ENCODE measurements at regions not wholly inside any gene's neighbourhood (a gene's known extent, or its start where the extent isn't known, plus 50 kb on each side); places are given as distances from the start of the nearest gene placed in this dataset.

- H3K36me3 ChIP-seq (replicated peaks; ENCODE audit: insufficient read depth, low read length), result no peaks in the 10 kb centered on the region
- no peaks in the 10 kb centered on the region for H3K27me3 ChIP-seq (replicated peaks; ENCODE audit: insufficient read depth, low read length)
- H3F3A ChIP-seq (ENCODE audit: insufficient read depth, low read length), result no peaks in the 10 kb centered on the region
- H3K4me1 ChIP-seq (ENCODE audit: low read length), result no peaks in the 10 kb centered on the region
- H2AFZ ChIP-seq (ENCODE audit: low read length), result no peak overlapping the region
- H3K9me3 ChIP-seq (replicated peaks; ENCODE audit: insufficient read depth, low read length), result no peaks in the 10 kb centered on the region
- no peak overlapping the region for H3K4me2 ChIP-seq (ENCODE audit: low read depth, low read length)
- no peak overlapping the region for H3K27ac ChIP-seq (ENCODE audit: low read length)
- DNase-seq, result no peak
- H3K9me2 ChIP-seq (replicated peaks; ENCODE audit: insufficient read depth, low read length), result no peaks in the 10 kb centered on the region
- no peaks in the 10 kb centered on the region for H3K79me2 ChIP-seq (ENCODE audit: low read length)
- H3K9ac ChIP-seq (ENCODE audit: low read length), result no peak overlapping the region
- no peaks in the 10 kb centered on the region for H4K20me1 ChIP-seq (ENCODE audit: insufficient read depth, low read length)
- no peak overlapping the region for H3K4me3 ChIP-seq (ENCODE audit: low read length)
- TF ChIP-seq EZH2phosphoT487 (IDR thresholded peaks at IDR 0.05; ENCODE audit: low read length), result no peak
- no peak for TF ChIP-seq CTCF (IDR thresholded peaks at IDR 0.05; ENCODE audit: low read length)
- TF ChIP-seq EZH2 (optimal IDR thresholded peaks at IDR 0.05; ENCODE audit: low read depth, low read length), result no peak
Measured at GRCh38 chr7:13673290-13673689, 316.2 kb downstream of the ETV1 start.

- Histone ChIP-seq H3K79me2 (ENCODE audit: low read length) (no peaks in the 10 kb centered on the region), H3K27me3 (replicated peaks; ENCODE audit: insufficient read depth, low read length) (no peaks in the 10 kb centered on the region), H3K27ac (ENCODE audit: low read length) (no peak overlapping the region), H3K4me2 (ENCODE audit: low read depth, low read length) (no peak overlapping the region), H4K20me1 (ENCODE audit: insufficient read depth, low read length) (no peaks in the 10 kb centered on the region), H3K9me2 (replicated peaks; ENCODE audit: insufficient read depth, low read length) (no peaks in the 10 kb centered on the region), H2AFZ (ENCODE audit: low read length) (no peak overlapping the region), H3K4me1 (ENCODE audit: low read length) (no peaks in the 10 kb centered on the region), H3K9me3 (replicated peaks; ENCODE audit: insufficient read depth, low read length) (no peaks in the 10 kb centered on the region), H3K4me3 (ENCODE audit: low read length) (no peak overlapping the region), H3K9ac (ENCODE audit: low read length) (no peak overlapping the region), H3F3A (ENCODE audit: insufficient read depth, low read length) (no peaks in the 10 kb centered on the region), H3K36me3 (replicated peaks; ENCODE audit: insufficient read depth, low read length) (no peaks in the 10 kb centered on the region)
- TF ChIP-seq EZH2phosphoT487 (IDR thresholded peaks at IDR 0.05; ENCODE audit: low read length) (no peak), CTCF (IDR thresholded peaks at IDR 0.05; ENCODE audit: low read length) (no peak), EZH2 (optimal IDR thresholded peaks at IDR 0.05; ENCODE audit: low read depth, low read length) (no peak)
- DNase-seq, result no peak
Measured at GRCh38 chr7:13682626-13683025, 306.8 kb downstream of the ETV1 start.

GRCh38 chr7:13687500-13687899 lies 302.0 kb downstream of the ETV1 start:
- no peaks in the 10 kb centered on the region for H3K9me2 ChIP-seq (replicated peaks; ENCODE audit: insufficient read depth, low read length)
- H3K27me3 ChIP-seq (replicated peaks; ENCODE audit: insufficient read depth, low read length), result no peaks in the 10 kb centered on the region
- H3K4me1 ChIP-seq (ENCODE audit: low read length), result no peaks in the 10 kb centered on the region
- no peaks in the 10 kb centered on the region for H4K20me1 ChIP-seq (ENCODE audit: insufficient read depth, low read length)
- H3K4me3 ChIP-seq (ENCODE audit: low read length), result no peak overlapping the region
- no peaks in the 10 kb centered on the region for H3K79me2 ChIP-seq (ENCODE audit: low read length)
- no peaks in the 10 kb centered on the region for H3K9me3 ChIP-seq (replicated peaks; ENCODE audit: insufficient read depth, low read length)
- no peak overlapping the region for H3K27ac ChIP-seq (ENCODE audit: low read length)
- no peak for DNase-seq
- no peaks in the 10 kb centered on the region for H3F3A ChIP-seq (ENCODE audit: insufficient read depth, low read length)
- no peak overlapping the region for H2AFZ ChIP-seq (ENCODE audit: low read length)
- no peak overlapping the region for H3K9ac ChIP-seq (ENCODE audit: low read length)
- no peaks in the 10 kb centered on the region for H3K36me3 ChIP-seq (replicated peaks; ENCODE audit: insufficient read depth, low read length)
- TF ChIP-seq EZH2phosphoT487 (IDR thresholded peaks at IDR 0.05; ENCODE audit: low read length), result no peak
- no peak for TF ChIP-seq EZH2 (optimal IDR thresholded peaks at IDR 0.05; ENCODE audit: low read depth, low read length)
- no peak for TF ChIP-seq CTCF (IDR thresholded peaks at IDR 0.05; ENCODE audit: low read length)
- no peak overlapping the region for H3K4me2 ChIP-seq (ENCODE audit: low read depth, low read length)
